Activated CD8-positive, alpha-beta T cell treated with anti-CD3 and anti-CD28 coated beads for 36 hours (primary cell): ENCODE measurements at regions not wholly inside any gene's neighbourhood (a gene's known extent, or its start where the extent isn't known, plus 50 kb on each side); places are given as distances from the start of the nearest gene placed in this dataset.

Experiments used
- ATAC-seq: fragments of 200-7000 bp; cut with Tn5 transposase; one replicate; pipeline ENCODE4 v1.10.0; 2021; ENCODE audit warnings: mild to moderate bottlenecking, moderate library complexity
- CTCF ChIA-PET: fragments of 350-600 bp; sonication (Branson Sonifier 250); formaldehyde crosslinking; loops from one replicate; lab custom pipeline; 2021; ENCODE audit warnings: antibody characterized with exemption; lab: Charles Lee
- POLR2A ChIA-PET: fragments of 350-600 bp; sonication (Branson Sonifier 250); formaldehyde crosslinking; loops from one replicate; lab custom pipeline; 2021; ENCODE audit warnings: antibody characterized with exemption; lab: Charles Lee
- DNase-seq: peaks from one replicate; pipeline ENCODE4 v3.0.0-alpha.2; 2020
- H3K27ac Mint-ChIP-seq: one replicate; pipeline ENCODE4 v1.8.0; 2021; ENCODE audit warnings: mild to moderate bottlenecking, mixed read lengths
- H3K27me3 Mint-ChIP-seq: one replicate; pipeline ENCODE4 v1.8.0; 2021; ENCODE audit warnings: mixed read lengths
- H3K36me3 Mint-ChIP-seq: one replicate; pipeline ENCODE4 v1.8.0; 2021; ENCODE audit warnings: low read depth, mixed read lengths
- H3K4me1 Mint-ChIP-seq: one replicate; pipeline ENCODE4 v1.8.0; 2021; ENCODE audit warnings: low read depth, mixed read lengths
- H3K4me3 Mint-ChIP-seq: one replicate; pipeline ENCODE4 v1.8.0; 2021; ENCODE audit warnings: mild to moderate bottlenecking, moderate library complexity, mixed read lengths
- H3K9me3 Mint-ChIP-seq: one replicate; pipeline ENCODE4 v1.8.0; 2021; ENCODE audit warnings: mixed read lengths
- intact Hi-C: fragments of 100-400 bp; cut with micrococcal nuclease; formaldehyde crosslinking; loops from one replicate; pipeline ENCODE4 v1.10.0; 2022
- TF ChIP-seq, protein P1 (sequence below): fragments of 200-600 bp; IDR thresholded peaks from one replicate; pipeline ENCODE4 v1.8.0; 2022; ENCODE audit warnings: antibody characterized with exemption, mild to moderate bottlenecking

DNA sequence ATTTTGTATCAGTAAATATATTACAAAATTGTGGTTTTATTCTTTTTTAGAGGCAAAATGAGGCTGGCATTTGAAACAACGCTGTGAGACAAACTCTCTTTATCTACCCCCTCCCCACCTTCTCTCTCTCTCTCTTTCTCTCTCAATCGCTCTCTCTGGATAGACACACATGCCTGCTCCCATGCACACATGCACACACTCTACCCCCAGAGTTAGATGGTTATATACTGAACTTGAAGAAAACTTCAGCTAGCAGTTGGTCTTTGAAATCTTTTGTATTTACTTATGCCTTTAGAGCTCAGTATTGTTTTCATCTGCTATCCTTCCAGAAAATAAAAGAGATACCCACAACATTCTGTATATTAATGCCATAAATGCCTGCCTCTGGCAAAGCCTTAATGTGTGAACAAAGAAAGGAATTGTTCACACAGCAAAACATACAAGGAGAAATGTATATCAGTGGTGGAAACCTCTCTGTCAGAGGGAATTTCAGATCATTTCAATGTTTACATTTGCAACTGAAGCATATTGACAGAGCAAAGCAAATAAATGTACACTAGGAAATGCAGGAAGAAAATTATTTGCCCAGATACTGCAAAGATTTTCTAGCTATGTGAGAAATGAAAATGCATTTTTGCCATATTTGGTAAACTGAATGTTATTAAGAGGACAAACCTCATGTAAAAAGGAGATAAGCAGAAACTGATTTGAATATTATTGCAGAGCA, 217.0 kb upstream of the UBE2E3 start:
- intact Hi-C loops, result no loop called here
- peaks cover 6% of the 10 kb centered on the region for H3K27me3 Mint-ChIP-seq
- no peak overlapping the region for H3K4me3 Mint-ChIP-seq
- H3K36me3 Mint-ChIP-seq, result no peaks in the 10 kb centered on the region
- ChIA-PET CTCF (no interaction called here), POLR2A (no interaction called here)
- no peak for DNase-seq
- H3K9me3 Mint-ChIP-seq, result no peaks in the 10 kb centered on the region
- TF ChIP-seq, protein P1, sequence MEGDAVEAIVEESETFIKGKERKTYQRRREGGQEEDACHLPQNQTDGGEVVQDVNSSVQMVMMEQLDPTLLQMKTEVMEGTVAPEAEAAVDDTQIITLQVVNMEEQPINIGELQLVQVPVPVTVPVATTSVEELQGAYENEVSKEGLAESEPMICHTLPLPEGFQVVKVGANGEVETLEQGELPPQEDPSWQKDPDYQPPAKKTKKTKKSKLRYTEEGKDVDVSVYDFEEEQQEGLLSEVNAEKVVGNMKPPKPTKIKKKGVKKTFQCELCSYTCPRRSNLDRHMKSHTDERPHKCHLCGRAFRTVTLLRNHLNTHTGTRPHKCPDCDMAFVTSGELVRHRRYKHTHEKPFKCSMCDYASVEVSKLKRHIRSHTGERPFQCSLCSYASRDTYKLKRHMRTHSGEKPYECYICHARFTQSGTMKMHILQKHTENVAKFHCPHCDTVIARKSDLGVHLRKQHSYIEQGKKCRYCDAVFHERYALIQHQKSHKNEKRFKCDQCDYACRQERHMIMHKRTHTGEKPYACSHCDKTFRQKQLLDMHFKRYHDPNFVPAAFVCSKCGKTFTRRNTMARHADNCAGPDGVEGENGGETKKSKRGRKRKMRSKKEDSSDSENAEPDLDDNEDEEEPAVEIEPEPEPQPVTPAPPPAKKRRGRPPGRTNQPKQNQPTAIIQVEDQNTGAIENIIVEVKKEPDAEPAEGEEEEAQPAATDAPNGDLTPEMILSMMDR, result no peak
- no peak overlapping the region for H3K27ac Mint-ChIP-seq
- no peak for ATAC-seq
- no peaks in the 10 kb centered on the region for H3K4me1 Mint-ChIP-seq

DNA sequence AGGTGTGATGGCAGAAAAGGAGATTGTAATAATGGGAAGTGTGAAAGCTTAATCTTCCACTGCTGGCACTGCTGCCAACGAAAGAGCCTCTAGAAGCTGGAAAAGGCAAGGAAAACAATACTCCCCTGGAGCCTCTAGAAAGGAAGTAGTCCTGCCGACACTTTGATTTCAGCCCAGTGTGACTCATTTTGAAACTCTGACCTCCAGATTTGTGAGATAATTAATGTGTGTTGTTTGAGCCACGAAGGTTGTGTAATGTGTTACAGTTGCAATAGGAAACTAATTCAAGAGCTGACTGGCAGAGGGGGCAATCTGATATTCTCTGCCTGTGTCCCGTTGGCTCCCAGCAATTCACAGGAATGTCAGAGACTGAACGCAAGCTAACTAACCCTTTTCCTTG, 219.2 kb upstream of the UBE2E3 start:
- no peaks in the 10 kb centered on the region for H3K36me3 Mint-ChIP-seq
- no peak overlapping the region for H3K27ac Mint-ChIP-seq
- no peaks in the 10 kb centered on the region for H3K4me1 Mint-ChIP-seq
- H3K9me3 Mint-ChIP-seq, result no peaks in the 10 kb centered on the region
- intact Hi-C loops, result no loop called here
- DNase-seq (no peak), ATAC-seq (no peak)
- CTCF ChIA-PET, result no interaction called here
- TF ChIP-seq, protein P1, result no peak
- POLR2A ChIA-PET, result interaction anchor here (0.6 kb wide), 1 partner anchor 16 kb away, joined by 3 read pairs; no protein-coding TSS in a partner anchor
- peaks cover 3% of the 10 kb centered on the region for H3K27me3 Mint-ChIP-seq
- H3K4me3 Mint-ChIP-seq, result no peak overlapping the region

DNA sequence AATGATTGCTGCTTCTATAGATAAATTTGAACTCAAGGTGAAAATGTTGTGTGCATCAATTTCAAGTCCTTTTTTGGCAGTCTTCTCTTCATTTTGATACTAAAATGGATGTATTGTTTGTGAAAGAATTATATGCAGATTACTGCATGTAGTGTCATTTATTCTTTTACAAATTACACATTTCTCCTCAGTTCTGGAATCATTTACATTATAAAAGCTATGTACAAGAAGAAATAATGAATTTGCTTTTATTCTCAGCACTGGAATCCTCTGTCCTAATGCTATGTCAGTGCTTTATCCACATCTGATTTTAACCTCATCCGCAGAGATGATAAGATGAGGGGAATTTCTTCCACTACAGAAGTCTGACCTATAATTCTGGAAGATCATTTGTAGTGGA, 220.8 kb upstream of the UBE2E3 start:
- ChIA-PET POLR2A (no interaction called here), CTCF (no interaction called here)
- DNase-seq (no peak), ATAC-seq (no peak)
- intact Hi-C loops, result no loop called here
- Mint-ChIP-seq H3K27me3 (peaks cover 3% of the 10 kb centered on the region), H3K9me3 (no peaks in the 10 kb centered on the region), H3K36me3 (no peaks in the 10 kb centered on the region), H3K27ac (no peak overlapping the region), H3K4me3 (no peak overlapping the region), H3K4me1 (no peaks in the 10 kb centered on the region)
- TF ChIP-seq, protein P1, result no peak

- TF ChIP-seq, protein P1, result no peak
Observed at GRCh38 chr2:180753809-180754761, 226.3 kb upstream of the UBE2E3 start.

More at GRCh38 chr2:180753809-180754761, 226.3 kb upstream of the UBE2E3 start:
- CTCF ChIA-PET, result no interaction called here
- Mint-ChIP-seq H3K27me3 (no peaks in the 10 kb centered on the region), H3K36me3 (no peaks in the 10 kb centered on the region), H3K9me3 (no peaks in the 10 kb centered on the region), H3K4me3 (no peak overlapping the region), H3K27ac (no peak overlapping the region), H3K4me1 (no peaks in the 10 kb centered on the region)
- POLR2A ChIA-PET, result no interaction called here
- DNase-seq (no peak), ATAC-seq (no peak)
- intact Hi-C loops, result no loop called here
